ENCODE measurements at regions not wholly inside any gene's neighbourhood (a gene's known extent, or its start where the extent isn't known, plus 50 kb on each side); places are given as distances from the start of the nearest gene placed in this dataset.

DNA sequence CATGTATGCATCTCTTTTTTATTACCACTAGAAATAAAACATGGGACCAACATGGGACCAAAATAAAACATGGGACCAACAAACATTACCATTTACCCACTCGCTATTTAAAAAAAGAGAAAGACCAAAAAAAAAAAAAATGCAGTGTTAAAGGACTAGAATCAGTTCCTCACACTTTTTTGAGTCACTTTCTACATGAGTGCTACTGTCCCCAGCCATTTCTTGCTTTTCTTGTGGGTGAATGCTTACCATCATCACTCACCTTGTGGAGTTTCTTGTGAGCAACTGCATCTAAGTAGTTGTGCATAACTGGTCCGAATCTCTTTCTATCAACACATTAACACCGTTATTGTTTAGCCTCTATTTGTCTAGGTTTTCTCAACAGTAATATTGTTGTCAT lies 493.6 kb upstream of the RIOK2 start:
- TF ChIP-seq, protein P1, sequence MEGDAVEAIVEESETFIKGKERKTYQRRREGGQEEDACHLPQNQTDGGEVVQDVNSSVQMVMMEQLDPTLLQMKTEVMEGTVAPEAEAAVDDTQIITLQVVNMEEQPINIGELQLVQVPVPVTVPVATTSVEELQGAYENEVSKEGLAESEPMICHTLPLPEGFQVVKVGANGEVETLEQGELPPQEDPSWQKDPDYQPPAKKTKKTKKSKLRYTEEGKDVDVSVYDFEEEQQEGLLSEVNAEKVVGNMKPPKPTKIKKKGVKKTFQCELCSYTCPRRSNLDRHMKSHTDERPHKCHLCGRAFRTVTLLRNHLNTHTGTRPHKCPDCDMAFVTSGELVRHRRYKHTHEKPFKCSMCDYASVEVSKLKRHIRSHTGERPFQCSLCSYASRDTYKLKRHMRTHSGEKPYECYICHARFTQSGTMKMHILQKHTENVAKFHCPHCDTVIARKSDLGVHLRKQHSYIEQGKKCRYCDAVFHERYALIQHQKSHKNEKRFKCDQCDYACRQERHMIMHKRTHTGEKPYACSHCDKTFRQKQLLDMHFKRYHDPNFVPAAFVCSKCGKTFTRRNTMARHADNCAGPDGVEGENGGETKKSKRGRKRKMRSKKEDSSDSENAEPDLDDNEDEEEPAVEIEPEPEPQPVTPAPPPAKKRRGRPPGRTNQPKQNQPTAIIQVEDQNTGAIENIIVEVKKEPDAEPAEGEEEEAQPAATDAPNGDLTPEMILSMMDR (IDR thresholded peaks at IDR 0.05), result no peak
- TF ChIP-seq, protein P2, sequence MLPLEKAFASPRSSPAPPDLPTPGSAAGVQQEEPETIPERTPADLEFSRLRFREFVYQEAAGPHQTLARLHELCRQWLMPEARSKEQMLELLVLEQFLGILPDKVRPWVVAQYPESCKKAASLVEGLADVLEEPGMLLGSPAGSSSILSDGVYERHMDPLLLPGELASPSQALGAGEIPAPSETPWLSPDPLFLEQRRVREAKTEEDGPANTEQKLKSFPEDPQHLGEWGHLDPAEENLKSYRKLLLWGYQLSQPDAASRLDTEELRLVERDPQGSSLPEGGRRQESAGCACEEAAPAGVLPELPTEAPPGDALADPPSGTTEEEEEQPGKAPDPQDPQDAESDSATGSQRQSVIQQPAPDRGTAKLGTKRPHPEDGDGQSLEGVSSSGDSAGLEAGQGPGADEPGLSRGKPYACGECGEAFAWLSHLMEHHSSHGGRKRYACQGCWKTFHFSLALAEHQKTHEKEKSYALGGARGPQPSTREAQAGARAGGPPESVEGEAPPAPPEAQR (CRISPR knock-in tag; IDR thresholded peaks at IDR 0.05), result no peak

All from WTC11 (cell line).